ENCODE measurements at regions not wholly inside any gene's neighbourhood (a gene's known extent, or its start where the extent isn't known, plus 50 kb on each side); places are given as distances from the start of the nearest gene placed in this dataset.

DNA sequence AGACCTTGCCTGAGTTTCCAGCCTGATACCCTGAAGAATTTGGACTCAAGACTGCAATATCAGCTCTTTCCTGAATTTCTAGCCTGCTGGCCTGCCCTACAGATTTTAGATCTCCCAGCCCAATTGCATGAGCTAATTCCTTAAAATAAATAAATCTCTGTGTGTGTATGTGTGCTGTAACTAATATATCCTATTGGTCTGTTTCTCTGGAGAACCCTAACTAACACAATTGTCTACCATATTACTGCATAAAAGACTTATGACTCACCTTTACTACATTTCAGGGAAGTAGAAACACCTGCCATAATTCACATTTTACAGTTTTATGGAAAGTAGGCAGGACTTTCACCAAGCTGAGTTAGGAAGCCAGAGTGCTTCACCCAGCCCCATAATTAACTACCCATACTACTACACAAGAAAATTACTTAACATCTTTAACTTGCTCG lies 90.7 kb upstream of the BEND6 start:
- no peak for DNase-seq (ENCODE audit: low spot score)
- FAIRE-seq, result no peak

DNA sequence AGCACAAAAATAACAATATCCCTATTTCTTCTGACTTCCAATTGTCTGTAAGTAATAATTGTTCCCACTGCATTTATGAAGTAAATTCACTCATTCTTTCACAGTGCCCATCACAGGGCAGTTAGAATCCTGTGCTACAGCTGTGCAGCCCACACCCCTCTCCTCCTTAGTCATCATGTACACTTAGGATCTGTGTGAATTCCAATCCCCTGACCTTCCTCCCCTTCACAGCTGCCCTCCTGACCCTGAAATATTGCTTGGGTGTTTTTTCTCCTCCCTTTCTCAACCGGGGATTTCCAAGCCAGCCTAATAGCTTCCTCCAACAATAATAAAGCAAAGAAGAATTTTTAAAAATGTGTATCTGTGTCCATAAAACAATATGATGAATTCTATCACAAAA lies 91.5 kb upstream of the BEND6 start:
- FAIRE-seq, result peak; percentile 94
- peak; percentile 76 for DNase-seq (ENCODE audit: low spot score)

DNA sequence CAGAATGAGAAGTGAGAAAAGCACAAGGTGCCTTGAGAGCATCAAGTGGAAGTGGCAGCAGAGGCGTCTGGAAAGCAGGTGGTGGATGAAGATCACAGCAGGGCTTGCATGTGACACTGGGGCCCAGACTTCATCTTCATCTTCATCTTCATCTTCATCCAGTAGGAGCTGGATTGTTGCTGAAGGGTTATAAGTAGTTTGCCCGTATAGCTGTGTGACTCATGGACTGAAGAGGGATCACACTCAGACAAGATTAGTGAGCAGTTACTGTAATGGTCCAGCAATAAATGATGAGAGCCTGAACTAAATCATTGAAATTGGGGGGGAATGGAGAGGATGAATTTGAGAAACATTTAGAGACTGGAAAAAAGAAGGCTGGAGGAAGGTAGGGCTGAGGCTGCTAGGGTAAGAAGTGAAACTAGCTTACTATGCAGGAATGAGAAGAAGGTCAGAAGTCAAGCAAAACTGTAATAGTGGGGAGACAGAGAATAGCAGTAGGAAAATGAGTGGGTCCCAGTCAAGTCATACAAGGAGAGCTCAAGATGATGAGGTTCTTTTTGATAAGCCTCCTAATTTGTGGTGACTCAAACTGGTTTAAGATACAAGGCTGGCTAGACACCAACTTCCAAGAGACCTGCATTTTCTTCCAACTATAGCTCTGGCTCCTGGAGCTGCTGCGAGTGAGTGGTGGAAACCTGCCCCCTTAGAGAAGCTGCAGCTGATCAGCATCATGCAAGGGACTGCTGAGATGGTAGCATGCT lies 92.3 kb upstream of the BEND6 start:
- DNase-seq (ENCODE audit: low spot score) (no peak), FAIRE-seq (peak; percentile 94)

DNA sequence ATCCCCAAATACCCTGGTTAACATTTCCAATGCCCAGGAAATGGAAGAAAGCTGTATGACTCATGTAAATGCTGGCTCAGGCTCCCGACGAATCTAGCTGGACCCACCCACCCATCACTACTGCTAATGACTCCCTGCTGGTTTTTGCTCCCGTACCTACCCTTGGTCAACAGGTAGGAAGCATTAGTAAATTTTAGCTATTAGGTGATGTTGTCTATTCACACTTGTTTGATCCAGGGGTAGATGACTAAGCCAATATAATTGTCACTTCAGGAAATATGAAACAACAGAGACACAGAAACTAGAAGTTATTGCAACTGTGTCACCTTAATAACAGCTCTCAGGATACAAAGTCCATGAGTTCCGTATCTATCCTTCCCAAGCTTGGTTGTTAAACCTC lies 94.4 kb upstream of the BEND6 start:
- no peak for FAIRE-seq

DNA sequence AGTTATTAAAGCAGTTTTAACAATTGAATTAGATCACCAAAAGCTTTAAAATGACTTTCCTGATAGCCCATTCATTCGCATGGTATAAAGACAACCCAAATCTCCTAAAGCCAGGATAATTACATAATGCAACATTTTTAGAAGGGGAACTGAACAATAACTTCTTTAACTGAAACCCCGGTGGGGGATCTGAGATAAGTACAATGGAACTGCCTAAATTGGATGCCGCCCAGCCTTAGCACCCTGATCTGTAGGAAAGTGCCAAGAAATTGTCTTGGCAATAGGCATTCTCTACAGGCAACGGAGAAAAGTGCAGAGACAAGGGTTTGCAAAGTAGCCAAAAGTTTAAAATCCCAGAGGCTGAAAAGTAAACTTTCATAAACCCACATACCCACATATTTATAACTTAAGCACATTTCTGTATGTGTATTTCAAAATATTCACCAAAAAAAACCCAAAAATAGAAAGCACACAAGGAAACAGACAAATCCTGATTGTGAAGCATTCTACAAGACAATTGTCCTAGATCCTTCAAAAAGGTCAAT lies 98.8 kb upstream of the BEND6 start:
- DNase-seq (ENCODE audit: low spot score), result no peak
- FAIRE-seq, result no peak

More for the DNA sequence above, 94.4 kb upstream of the BEND6 start:
- DNase-seq (ENCODE audit: low spot score), result peak; percentile 62

DNA sequence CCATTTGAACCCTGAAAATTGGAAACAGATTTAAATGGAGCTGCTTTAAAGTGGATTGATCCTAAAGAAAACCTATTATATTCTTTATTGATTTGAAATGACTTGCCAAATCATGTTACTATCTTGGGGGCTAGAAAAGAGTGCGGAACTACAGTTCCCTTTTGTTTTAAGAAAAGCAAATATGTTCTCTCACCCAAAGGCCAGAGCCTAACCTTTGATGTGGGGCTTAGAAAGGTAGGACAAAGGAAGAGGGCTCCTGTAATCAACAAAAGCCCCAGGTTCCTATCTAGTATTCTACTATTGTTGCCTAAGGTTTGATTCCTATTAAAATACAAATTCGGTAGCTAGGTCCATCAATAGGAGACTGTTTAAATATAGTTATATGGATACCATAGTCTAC lies 100.8 kb upstream of the BEND6 start:
- FAIRE-seq, result no peak
- no peak for DNase-seq (ENCODE audit: low spot score)

DNA sequence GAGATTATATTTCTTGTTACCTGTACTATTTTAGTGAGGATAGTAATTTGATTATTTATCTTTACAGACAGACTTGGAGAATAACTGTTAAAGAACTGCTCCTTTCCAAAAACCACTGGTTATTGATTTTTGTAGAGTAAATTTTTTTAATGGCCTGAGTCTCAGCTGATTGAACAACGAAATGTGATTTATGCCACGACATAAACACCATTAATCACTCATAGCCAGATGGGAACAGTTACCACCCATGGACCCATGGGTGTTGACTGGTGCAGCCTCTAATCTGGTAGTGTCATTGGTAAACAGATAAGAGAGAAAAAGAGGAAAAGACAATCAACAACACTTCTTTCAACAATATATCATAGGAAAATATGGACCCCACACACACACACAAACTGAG lies 101.4 kb upstream of the BEND6 start:
- DNase-seq (ENCODE audit: low spot score), result no peak

DNA sequence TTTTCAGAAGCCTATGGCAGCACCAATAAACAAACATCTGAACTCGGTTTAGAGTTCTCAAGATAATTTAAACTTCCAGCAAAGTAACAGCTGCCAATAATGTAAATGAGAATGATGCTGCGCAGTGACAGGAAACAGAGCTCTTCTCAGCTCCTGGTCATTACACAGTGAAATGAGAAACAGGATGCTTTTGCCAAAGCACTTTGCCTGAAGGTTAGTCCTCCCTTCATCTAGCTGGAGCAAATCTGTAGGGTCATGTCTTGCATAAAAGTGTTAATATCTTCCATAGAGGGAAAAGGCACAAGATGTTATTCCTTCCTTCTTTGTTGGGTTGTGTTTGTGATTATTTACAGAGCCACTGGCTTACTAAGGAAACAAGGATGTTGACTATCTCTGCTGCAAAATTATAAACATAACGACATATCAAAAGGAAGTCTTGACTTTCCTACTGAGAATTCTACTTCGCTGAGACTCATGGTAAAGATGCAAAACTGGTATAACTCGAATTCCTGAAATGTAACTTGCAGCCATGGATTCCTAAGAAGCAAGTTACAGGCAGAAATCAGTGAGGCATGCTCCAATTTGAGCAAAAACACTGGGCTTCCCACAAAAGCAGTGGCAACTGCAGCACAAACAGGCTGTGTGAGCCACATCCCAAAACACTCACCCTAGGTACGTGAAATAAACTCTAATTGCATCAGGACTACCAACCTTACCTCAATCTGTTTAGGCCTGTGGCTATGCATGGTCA lies 102.5 kb upstream of the BEND6 start:
- no peak for DNase-seq (ENCODE audit: low spot score)
- no peak for FAIRE-seq

More for the DNA sequence above, 101.4 kb upstream of the BEND6 start:
- FAIRE-seq, result no peak

DNA sequence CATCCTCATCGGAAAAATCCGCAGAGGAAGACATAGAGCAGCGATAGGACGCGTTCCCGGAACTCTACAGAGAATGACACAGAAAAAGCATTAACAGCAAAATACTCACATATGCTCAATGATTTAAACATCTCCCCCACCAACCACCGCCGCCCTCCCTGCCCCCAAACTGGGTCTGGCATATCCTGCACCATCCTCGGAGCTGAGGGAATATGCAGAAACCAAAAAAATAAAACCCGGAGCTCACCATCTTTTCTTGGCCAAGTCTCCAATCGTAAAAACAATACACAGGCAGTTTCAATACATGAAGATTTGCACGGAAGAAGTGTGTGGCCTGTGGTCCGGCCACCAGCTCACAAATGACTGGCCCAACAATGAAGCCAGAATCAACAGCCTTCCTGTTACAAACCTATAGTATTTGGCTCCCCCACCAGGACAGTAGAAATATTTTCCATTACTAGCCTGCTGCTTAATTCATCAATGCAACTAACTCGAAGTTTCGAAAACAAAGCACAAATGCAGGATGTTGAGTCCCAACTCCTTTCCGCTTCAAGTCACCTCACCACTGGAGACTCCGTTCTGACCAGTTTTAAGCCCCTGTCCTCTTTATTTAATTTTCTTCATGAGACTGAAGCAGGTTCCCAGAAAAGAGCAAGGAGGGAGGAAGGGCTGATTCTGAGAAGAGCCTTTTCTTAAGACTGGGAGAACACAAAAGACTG lies 103.2 kb upstream of the BEND6 start:
- peak; percentile 60 for DNase-seq (ENCODE audit: low spot score)
- FAIRE-seq, result no peak

DNA sequence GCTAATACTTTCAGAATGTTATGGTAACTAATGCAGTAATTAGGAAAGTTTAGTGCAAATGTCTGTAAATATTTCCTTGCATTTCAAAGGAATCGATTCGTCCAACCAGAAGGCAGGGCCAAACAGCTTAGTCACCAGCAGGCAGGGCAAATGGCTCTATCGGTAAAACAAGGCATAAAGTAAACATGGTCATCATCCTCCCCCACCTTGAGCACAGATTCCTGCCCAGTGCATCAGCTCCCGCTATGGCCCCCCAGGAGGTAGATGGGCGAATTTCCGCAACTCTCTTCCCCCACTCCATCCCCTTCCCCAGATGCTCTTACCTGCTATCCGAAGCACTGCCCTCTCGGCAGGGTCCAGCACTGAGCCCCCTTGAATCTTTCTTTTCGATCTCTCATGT lies 103.8 kb upstream of the BEND6 start:
- DNase-seq (ENCODE audit: low spot score), result no peak
- FAIRE-seq, result no peak

DNA sequence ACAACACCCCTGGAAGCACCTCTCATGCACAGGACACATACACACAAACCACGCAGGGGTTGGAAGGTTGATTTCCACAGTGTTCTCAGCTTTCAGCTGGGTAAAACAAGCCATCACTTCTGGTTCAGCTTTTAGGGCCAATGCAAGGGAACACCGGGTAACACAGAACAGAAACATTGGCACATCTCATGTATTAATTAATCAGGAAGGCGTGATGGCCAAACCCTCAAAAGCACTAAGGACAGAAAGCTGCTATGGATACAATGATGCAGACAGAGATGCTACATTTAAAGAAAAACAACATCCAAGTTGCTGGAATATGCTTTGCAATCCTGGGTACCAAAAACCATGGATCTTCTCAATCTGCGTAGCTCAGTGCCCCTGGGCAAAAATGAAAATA lies 104.3 kb upstream of the BEND6 start:
- FAIRE-seq, result no peak

DNA sequence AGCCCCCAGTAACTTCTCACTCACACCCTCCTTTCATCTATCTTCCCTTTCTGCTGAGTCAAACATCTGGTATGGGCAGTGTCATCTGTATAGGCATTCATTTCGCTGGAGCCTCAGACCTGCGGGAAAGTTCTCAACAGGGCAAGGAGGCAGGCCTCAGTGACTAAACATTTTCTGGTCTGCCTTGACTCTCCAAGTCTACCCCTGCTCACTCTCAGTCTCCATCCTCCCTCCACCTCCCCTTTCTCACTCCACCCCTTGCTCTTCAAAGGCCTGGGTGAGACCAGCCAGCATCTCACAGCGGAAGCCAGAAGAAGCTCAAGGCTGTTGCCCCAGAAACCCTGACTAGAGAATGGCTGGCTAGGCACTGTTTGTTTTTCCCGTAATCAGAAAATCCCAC lies 105.0 kb upstream of the BEND6 start:
- DNase-seq (ENCODE audit: low spot score) (peak; percentile 43), FAIRE-seq (no peak)

More for the DNA sequence above, 104.3 kb upstream of the BEND6 start:
- no peak for DNase-seq (ENCODE audit: low spot score)

DNA sequence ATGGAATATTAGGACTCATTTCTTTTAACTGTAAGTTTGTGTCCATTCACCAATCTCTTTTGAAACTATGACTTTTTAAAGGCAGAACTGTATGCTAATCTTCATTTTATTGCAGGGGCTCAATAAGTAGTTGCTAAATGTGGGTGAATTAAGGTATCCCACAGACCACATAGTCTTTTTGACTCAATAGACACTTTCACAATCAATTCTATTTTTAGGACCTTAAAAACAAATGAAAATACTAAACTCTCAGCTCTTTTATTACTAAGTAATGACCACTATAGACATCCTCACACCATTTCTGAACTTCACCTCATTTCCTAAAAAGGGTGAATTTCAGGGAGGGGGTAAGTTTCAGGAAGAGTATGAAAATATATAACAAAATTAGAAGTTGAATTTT lies 106.8 kb upstream of the BEND6 start:
- DNase-seq (ENCODE audit: low spot score) (no peak), FAIRE-seq (no peak)

DNA sequence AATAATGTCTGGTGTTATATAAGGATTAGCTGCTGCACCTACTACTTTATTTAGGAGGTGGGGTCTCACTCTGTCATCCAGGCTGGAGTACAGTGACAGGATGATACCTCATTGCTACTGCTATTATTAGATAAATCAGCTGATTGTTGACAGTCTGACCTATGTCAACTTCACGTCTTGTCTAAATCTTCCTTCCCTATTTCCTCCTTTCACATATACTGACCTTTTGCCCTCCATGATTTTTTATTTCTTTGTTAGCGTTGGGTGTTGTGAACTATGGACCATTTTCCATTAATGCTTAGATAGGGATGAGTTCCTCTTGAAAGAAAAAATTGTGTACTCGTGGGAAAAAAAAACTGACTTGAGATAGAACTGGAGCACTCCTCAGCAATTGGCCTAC lies 109.9 kb upstream of the BEND6 start:
- no peak for DNase-seq (ENCODE audit: low spot score)
- FAIRE-seq, result no peak

DNA sequence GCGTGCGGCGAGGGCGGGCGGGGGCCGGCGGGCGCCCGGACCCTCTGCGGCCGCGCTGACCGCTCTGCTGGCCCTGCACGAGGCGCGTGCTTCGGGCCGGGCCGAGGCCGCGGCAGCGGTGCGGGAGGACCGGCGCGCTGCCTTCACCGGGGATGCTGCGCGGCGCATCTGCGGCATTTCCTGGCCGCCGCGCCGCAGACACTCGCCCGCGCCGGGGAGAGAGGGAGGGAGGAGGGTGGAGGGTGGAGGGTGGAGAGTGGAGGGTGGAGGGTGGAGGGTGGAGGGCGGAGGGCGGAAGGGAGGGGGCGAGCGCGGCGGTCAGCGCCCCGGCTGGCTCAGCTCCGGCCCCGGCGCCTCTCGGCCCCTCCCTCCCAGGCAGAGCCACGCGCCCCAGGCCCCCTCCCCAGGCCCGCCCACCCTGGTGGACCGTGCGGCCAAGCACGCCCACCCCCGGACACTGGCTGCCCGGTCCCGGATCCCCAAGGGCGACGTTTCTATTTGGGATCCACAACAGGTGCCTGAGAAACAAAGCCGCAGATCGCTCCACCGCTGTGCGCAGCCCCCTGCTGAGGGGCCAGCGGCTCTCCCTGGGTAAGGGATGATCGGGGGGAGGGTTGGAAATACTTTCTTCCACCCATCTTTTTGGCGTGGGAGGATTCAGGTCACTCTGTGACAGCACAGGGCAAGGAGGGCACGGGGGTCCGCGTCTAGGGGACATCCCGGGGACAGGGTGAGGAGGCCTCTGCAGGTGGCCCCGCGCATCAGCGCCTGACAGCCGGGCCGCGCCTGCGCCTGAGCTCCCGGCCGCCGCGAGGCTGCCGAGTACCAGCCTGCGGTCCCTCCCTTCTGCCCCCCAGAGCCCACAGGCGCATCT lies 111.2 kb upstream of the BEND6 start:
- FAIRE-seq (peak; percentile 84), DNase-seq (ENCODE audit: low spot score) (peak; percentile 96)

DNA sequence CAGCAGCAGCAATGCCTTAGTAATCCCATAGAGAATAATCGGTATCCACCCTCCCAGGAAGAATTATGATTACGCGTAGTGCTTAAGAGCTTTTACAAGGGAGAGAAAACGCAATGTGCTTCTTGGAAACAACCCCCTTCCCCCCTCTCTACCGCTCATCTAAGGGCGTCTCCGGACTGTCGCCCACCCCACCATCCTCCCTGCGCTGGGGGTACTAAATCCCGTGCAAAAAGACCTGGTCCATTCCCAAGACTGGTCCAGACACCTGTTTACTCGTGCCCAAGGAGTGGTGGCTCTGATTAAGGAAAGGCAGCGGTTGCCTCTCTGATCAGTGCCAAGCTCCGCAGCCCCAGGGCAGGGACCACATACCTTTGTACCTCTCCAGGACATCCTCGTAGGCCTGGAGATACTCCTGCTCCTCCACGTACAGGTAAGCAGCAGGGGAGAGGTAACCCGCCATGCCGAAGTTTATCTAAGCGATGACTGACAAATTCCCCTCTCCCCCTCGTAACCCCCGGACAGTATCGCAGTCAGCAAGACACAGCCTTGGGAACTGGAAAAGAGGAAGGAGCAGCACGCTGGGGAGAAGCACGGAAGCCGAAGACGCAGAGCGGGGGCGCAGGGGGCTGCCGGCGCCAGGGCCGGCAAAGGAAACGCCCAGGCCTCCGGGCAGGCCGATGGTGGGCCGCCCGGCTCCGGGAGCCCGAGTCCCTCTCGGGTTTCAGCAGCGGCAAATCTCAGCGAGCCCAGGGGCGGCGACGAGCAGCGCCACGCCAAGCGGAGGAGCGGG lies 112.0 kb upstream of the BEND6 start:
- peak; percentile 51 for DNase-seq (ENCODE audit: low spot score)
- FAIRE-seq, result no peak

DNA sequence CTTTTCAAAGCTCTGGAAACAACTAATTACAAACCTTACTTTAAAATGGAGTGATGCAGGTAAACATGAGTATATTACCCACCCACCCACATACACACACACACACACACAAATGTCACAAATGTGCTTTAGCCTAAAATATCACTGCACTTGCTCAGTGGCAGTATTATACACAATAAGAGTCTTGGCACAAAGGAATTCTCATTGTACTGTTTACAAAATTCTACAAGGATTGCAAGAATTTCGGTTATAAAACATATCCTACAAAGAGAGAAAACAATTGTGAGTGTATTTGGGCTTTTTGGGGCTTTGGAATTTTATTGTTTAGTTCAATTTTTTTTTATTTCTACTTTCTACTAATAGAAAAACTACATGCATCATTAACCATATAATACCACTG lies 113.2 kb upstream of the BEND6 start:
- FAIRE-seq, result no peak
- no peak for DNase-seq (ENCODE audit: low spot score)

DNA sequence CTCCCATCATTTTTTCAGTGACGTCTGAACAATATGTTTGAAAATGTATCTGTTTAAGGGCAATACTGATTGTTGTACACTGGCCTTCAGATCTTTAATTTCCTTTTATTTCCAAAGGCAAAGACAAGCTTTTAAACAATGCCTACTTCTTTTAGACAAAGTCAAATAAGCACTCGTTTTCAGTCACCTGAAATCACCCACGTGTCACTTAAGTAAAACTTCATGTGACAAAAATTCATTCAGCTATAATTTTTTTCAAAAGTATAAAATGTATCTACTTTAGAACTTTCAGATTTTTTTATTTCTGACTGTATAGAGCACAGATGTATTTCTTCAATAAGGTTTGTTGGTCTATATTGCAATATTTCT lies 113.5 kb upstream of the BEND6 start:
- FAIRE-seq, result no peak
- DNase-seq (ENCODE audit: low spot score), result no peak

DNA sequence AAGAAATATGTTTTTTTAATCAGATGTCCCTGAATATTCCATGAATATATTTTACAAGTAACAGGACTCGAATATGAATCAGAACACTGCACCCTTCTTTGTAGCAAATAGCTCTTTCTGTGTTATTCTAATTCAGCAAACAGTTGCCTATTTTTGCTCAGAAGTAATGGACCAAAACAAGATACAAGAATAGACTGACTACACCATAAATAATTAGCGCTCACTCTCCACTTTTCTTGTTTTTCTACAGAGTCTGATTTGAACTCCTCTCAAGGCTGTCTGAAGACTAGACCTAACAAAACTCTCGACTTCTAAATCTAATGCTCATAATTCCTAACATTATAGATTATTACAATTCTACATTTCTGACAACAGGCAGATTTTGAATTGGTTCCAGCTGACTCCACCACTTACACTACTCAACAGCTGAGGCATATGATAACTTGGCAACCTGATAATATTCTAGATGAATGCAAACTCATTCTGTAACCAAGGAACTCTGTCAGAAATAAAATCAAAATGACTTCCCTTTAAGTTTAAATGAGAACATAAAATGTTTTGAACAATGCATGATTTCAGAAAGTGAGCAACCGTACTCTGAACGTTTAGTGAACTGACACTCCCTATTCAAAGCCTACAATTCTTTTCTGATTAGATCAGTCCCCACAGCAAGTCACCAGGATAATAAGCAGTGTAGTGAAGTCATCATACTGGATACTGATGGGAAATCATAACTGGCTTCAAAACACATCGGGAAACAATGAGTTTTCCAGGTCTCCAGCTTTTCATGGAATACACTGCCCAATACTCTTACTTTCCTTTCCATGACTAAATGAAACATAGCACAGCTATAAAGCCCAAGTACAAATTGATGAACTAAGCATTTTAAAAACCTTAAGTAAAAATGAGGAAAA lies 114.2 kb upstream of the BEND6 start:
- FAIRE-seq, result no peak
- peak; percentile 49 for DNase-seq (ENCODE audit: low spot score)

Data from urothelium cell line (cell line).